OCI-LY3 (cell line): ENCODE measurements at regions not wholly inside any gene's neighbourhood (a gene's known extent, or its start where the extent isn't known, plus 50 kb on each side); places are given as distances from the start of the nearest gene placed in this dataset.

Experiments
- EZH2phosphoT487 ChIP-seq: fragments of 200-600 bp; shearing (Covaris generic); IDR thresholded peaks from 2 replicates; pipeline ENCODE4 v1.6.1; 2018; ENCODE audit warnings: antibody characterized with exemption, mixed run types, low read depth
- TF ChIP-seq, protein P1 (sequence below): fragments of 200-600, 300-600 bp; sonication (generic); IDR thresholded peaks from 2 replicates; pipeline ENCODE4 v1.5.1; 2014; ENCODE audit warnings: antibody characterized with exemption, low read length, low read depth

- TF ChIP-seq, protein P1, sequence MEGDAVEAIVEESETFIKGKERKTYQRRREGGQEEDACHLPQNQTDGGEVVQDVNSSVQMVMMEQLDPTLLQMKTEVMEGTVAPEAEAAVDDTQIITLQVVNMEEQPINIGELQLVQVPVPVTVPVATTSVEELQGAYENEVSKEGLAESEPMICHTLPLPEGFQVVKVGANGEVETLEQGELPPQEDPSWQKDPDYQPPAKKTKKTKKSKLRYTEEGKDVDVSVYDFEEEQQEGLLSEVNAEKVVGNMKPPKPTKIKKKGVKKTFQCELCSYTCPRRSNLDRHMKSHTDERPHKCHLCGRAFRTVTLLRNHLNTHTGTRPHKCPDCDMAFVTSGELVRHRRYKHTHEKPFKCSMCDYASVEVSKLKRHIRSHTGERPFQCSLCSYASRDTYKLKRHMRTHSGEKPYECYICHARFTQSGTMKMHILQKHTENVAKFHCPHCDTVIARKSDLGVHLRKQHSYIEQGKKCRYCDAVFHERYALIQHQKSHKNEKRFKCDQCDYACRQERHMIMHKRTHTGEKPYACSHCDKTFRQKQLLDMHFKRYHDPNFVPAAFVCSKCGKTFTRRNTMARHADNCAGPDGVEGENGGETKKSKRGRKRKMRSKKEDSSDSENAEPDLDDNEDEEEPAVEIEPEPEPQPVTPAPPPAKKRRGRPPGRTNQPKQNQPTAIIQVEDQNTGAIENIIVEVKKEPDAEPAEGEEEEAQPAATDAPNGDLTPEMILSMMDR, result no peak
- no peak for TF ChIP-seq EZH2phosphoT487
Observed at GRCh38 chr12:118680356-118680963, 300.9 kb upstream of the SRRM4 start.
